DND-41 (cell line): ENCODE measurements at regions not wholly inside any gene's neighbourhood (a gene's known extent, or its start where the extent isn't known, plus 50 kb on each side); places are given as distances from the start of the nearest gene placed in this dataset.

Experiments used
- ATAC-seq: fragments of 200-7000 bp; cut with Tn5 transposase; 3 replicates; pipeline ENCODE4 v1.9.1; 2021; ENCODE audit warnings: low read depth; ENCODE audit not compliant: insufficient read depth
- DNase-seq: peaks from one replicate; pipeline ENCODE4 v3.0.0-alpha.2; 2020
- H2AFZ ChIP-seq: 2 replicates; pipeline ENCODE4 v1.6.0; 2012; ENCODE audit warnings: low read depth, low read length
- H3K27ac ChIP-seq: 2 replicates; pipeline ENCODE4 v1.5.1; 2012; ENCODE audit warnings: low read length, inconsistent platforms
- H3K27me3 ChIP-seq: fragments of 200-600 bp; sonication (generic); 2 replicates; pipeline ENCODE4 v1.6.0; 2012; ENCODE audit warnings: low read length, mild to moderate bottlenecking, inconsistent platforms; ENCODE audit not compliant: insufficient read depth, poor library complexity
- H3K36me3 ChIP-seq: 2 replicates; pipeline ENCODE4 v1.5.1; 2012; ENCODE audit warnings: low read length, inconsistent platforms; ENCODE audit not compliant: insufficient read depth
- H3K4me1 ChIP-seq: 2 replicates; pipeline ENCODE4 v1.5.1; 2012; ENCODE audit warnings: mild to moderate bottlenecking, low read length; ENCODE audit not compliant: insufficient read depth
- H3K4me2 ChIP-seq: 2 replicates; pipeline ENCODE4 v1.6.0; 2012; ENCODE audit warnings: mild to moderate bottlenecking, moderate library complexity, low read length, inconsistent platforms; ENCODE audit not compliant: insufficient read depth
- H3K4me3 ChIP-seq, 2 experiments: fragments of 200-600 bp in 1 of 2; shearing (Covaris generic) in 1 of 2; 2 replicates each; pipeline ENCODE4 v1.5.1; 2012 to 2016; ENCODE audit warnings: inconsistent platforms in 2 of 2, low read length in 2 of 2, mild to moderate bottlenecking in 2 of 2, low read depth in 1 of 2, moderate library complexity in 1 of 2
- H3K79me2 ChIP-seq: 2 replicates; pipeline ENCODE4 v1.6.0; 2012; ENCODE audit warnings: low read length, inconsistent platforms; ENCODE audit not compliant: insufficient read depth
- H3K9ac ChIP-seq: 2 replicates; pipeline ENCODE4 v1.6.0; 2012; ENCODE audit warnings: low read depth, mild to moderate bottlenecking, inconsistent platforms, low read length, moderate library complexity
- H3K9me3 ChIP-seq: 2 replicates; pipeline ENCODE4 v1.5.1; 2012; ENCODE audit warnings: low read length, moderate library complexity, mild to moderate bottlenecking, inconsistent platforms; ENCODE audit not compliant: insufficient read depth, severe bottlenecking
- H4K20me1 ChIP-seq: 2 replicates; pipeline ENCODE4 v1.6.0; 2012; ENCODE audit warnings: low read length; ENCODE audit not compliant: insufficient read depth
- CTCF ChIP-seq: IDR thresholded peaks from 2 replicates; pipeline ENCODE4 v1.5.1; 2012; ENCODE audit warnings: borderline replicate concordance, low read length, moderate library complexity, mild to moderate bottlenecking; ENCODE audit not compliant: poor library complexity, severe bottlenecking; ENCODE audit errors: extremely low read depth
- EZH2 ChIP-seq: IDR thresholded peaks from 3 replicates; pipeline ENCODE4 v1.6.1; 2012; ENCODE audit warnings: borderline replicate concordance, low read depth, mild to moderate bottlenecking, moderate library complexity, low read length, inconsistent platforms; ENCODE audit not compliant: severe bottlenecking

- H4K20me1 ChIP-seq = no peaks in the 10 kb centered on the region
Measured at GRCh38 chr16:79903471-79903870, 302.9 kb upstream of the MAF start.

GRCh38 chr16:79902351-79902750 lies 301.8 kb upstream of the MAF start:
- H3K27me3 ChIP-seq = no peaks in the 10 kb centered on the region
- ATAC-seq = no peak
- H3K79me2 ChIP-seq = no peaks in the 10 kb centered on the region
- TF ChIP-seq CTCF (no peak), EZH2 (no peak)
- H3K4me2 ChIP-seq = no peak overlapping the region
- H3K9me3 ChIP-seq = no peaks in the 10 kb centered on the region
- H3K4me1 ChIP-seq = no peaks in the 10 kb centered on the region
- no peaks in the 10 kb centered on the region for H4K20me1 ChIP-seq
- no peak overlapping the region for H3K27ac ChIP-seq
- H3K9ac ChIP-seq = no peak overlapping the region
- H3K4me3 ChIP-seq = no peak overlapping the region
- no peak for DNase-seq
- no peaks in the 10 kb centered on the region for H3K36me3 ChIP-seq
- H2AFZ ChIP-seq = no peak overlapping the region

More at GRCh38 chr16:79903471-79903870, 302.9 kb upstream of the MAF start:
- Histone ChIP-seq H3K36me3 (no peaks in the 10 kb centered on the region), H3K27ac (no peak overlapping the region), H3K4me3 (no peak overlapping the region), H3K79me2 (no peaks in the 10 kb centered on the region), H3K9me3 (no peaks in the 10 kb centered on the region), H3K9ac (no peak overlapping the region), H2AFZ (no peak overlapping the region), H3K4me2 (no peak overlapping the region), H3K27me3 (no peaks in the 10 kb centered on the region), H3K4me1 (no peaks in the 10 kb centered on the region)
- no peak for TF ChIP-seq CTCF
- TF ChIP-seq EZH2 = no peak
- ATAC-seq (no peak), DNase-seq (no peak)

- Histone ChIP-seq H3K4me3 (no peak overlapping the region), H3K27me3 (no peaks in the 10 kb centered on the region), H3K9me3 (no peaks in the 10 kb centered on the region), H3K27ac (no peak overlapping the region), H3K36me3 (no peaks in the 10 kb centered on the region), H4K20me1 (no peaks in the 10 kb centered on the region), H3K4me2 (no peak overlapping the region), H3K79me2 (no peaks in the 10 kb centered on the region), H2AFZ (no peak overlapping the region), H3K9ac (no peak overlapping the region), H3K4me1 (no peaks in the 10 kb centered on the region)
- ATAC-seq = no peak
- TF ChIP-seq EZH2 (no peak), CTCF (no peak)
- DNase-seq = no peak
Measured at GRCh38 chr16:79901522-79901921, 301.0 kb upstream of the MAF start.

- H3K9me3 ChIP-seq = no peaks in the 10 kb centered on the region
- no peaks in the 10 kb centered on the region for H3K27me3 ChIP-seq
- no peaks in the 10 kb centered on the region for H4K20me1 ChIP-seq
- no peak overlapping the region for H3K4me3 ChIP-seq
- no peak overlapping the region for H2AFZ ChIP-seq
- no peaks in the 10 kb centered on the region for H3K36me3 ChIP-seq
- ATAC-seq (no peak), DNase-seq (no peak)
- H3K4me2 ChIP-seq = no peak overlapping the region
- no peaks in the 10 kb centered on the region for H3K79me2 ChIP-seq
- H3K27ac ChIP-seq = no peak overlapping the region
- TF ChIP-seq EZH2 (no peak), CTCF (no peak)
- no peaks in the 10 kb centered on the region for H3K4me1 ChIP-seq
- no peak overlapping the region for H3K9ac ChIP-seq
Measured at GRCh38 chr16:79899716-79900115, 299.2 kb upstream of the MAF start.
